HG03108 (cell line): ENCODE measurements at regions not wholly inside any gene's neighbourhood (a gene's known extent, or its start where the extent isn't known, plus 50 kb on each side); places are given as distances from the start of the nearest gene placed in this dataset.
"Not testable (repeated sequence)": the region's sequence is repeated elsewhere in the genome, so short reads cannot be mapped to it uniquely, and the experiment has no call there.

Experiments
- ATAC-seq: cut with Tn5 transposase; IDR thresholded peaks from one replicate; pipeline ENCODE4 v1.9.1; 2021; ENCODE audit warnings: moderate library complexity; ENCODE audit not compliant: unreplicated experiment

DNA sequence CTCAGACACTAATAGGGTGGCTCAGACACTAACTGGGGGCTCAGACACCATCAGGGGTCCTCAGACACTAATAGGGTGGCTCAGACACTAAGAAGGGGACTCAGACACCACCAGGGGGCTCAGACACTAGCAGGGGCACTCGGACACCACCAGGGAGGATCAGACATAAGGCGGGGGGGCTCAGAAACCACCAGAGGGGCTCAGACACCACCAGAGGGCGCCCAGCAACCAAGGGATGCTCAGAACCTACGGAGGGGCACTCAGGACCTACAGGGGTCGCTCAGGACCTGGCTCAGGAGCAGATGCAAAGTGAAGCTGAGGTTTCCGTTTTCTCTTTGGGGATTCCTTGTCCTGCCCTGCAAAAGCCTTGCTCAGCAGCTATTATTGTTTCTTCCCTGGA, 448.5 kb downstream of the TMEM121 start:
- no peak for ATAC-seq

- ATAC-seq, result no peak
Measured at GRCh38 chr14:105978618-105979295, 452.4 kb downstream of the TMEM121 start.

GRCh38 chr14:105979446-105979845, 453.1 kb downstream of the TMEM121 start:
- ATAC-seq, result no peak

DNA sequence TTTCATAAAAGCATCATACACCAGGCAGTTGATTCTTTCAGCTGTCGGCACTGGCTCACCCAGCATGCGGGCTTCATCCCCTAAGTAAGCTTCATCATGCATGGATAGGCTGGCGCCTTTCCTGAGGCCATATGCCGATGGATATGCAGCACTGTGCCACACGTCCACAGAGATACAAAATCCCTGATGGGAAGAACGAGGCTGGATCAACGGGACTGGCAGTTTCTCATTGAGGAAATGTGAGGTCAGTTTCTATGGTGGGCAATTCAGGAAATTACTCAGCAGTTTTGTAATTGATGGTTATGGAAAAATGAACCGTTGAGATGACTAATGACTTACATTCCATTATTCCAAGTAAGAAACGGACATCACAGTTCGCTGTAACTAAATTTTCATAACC, 453.8 kb downstream of the TMEM121 start:
- no peak for ATAC-seq

- not testable (repeated sequence) for ATAC-seq
Measured at GRCh38 chr14:105981517-105982302, 455.3 kb downstream of the TMEM121 start.

DNA sequence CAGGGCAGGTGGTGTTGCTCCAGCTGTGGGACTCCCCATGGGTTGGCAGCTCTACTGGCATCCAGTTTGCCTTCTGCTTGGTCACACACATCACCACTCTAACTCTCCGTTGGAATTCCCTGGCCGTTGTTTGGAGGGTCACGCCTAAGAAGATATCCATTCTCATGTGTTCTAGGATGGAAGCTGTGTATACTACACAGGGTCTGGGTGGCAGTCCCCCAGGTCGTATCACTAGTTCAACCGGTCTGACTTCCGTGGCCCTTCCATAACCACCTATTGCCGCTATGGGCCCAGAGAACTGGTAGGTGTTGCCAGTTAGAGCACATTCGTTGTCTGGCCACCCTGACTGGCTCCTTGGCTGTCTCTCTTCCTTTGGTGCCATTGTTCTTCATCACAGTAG, 456.3 kb downstream of the TMEM121 start:
- ATAC-seq, result no peak

GRCh38 chr14:105986894-105987284, 460.5 kb downstream of the TMEM121 start:
- ATAC-seq, result no peak

- no peak for ATAC-seq
Measured at GRCh38 chr14:105987563-105987962, 461.2 kb downstream of the TMEM121 start.

DNA sequence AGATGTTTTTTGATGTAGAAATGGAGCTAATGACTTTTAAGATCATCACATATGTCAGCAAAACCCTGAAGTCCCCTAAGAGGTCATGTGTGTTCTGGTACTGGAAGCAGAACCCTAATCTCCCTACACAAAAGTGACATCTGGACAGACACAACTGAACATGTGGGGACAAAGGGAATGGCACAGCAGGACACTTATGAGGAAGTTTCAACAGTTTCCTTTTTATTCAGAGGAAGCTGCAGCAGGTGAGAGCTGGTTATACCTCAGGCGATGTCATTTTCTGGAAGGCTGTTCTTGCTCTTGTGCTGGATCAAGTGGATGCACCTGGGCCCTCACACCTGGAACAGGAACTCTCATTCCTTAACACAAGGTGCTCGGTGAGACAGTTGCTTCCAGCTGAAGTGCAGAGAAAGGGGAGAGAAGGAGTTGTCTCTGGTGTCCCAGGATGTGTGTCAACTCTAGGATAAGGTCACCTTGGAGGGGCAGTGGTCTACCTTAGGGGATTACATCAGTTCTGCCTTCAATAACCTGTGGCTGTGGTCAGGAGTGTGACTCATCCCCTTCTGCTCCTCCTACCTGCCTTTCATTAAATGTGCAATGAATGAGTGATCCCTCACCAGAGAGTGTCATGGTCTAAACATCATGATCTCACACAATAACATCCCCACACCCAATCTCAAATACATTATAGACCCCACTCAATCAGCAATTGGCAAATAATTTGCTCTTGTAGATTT, 463.4 kb downstream of the TMEM121 start:
- no peak for ATAC-seq

DNA sequence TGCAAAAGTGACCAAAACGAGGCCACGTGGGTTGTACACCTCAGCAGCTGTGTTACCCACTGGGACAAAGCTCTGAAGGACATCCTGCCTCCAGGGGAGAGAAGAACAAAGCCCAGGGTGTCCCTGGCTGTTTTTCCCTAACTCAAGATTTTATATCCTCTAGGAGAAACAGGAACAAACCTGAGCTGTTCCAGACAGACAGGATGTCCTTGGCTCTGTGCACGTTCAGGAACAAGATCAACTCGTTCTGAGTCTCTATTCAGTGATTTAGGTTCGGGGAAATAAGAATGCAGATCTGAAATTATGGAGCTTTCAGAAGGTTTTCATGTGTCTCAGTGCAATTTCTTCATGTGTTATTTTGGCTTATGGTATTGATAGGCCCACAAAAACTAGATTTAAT, 465.3 kb downstream of the TMEM121 start:
- not testable (repeated sequence) for ATAC-seq

DNA sequence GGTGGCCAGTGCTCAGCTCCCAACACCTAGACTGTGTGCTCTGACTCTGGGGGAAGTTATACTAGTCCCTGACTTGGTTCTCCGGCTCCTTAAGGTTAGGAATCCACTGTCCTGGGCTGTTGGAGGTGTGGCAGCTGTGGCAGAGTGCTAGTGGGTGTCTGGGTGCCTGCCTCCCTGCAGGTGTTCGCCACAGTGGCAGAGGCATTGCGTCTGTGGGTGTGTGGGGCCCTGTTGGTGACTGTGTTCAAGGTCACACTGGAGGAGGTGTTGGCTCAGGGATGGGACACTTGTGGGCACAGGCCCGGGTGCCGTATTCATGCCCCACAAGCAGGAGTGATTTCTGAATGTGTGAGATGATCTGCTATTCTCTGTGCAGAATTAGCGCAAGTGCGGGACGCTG, 467.4 kb downstream of the TMEM121 start:
- ATAC-seq, result no peak

DNA sequence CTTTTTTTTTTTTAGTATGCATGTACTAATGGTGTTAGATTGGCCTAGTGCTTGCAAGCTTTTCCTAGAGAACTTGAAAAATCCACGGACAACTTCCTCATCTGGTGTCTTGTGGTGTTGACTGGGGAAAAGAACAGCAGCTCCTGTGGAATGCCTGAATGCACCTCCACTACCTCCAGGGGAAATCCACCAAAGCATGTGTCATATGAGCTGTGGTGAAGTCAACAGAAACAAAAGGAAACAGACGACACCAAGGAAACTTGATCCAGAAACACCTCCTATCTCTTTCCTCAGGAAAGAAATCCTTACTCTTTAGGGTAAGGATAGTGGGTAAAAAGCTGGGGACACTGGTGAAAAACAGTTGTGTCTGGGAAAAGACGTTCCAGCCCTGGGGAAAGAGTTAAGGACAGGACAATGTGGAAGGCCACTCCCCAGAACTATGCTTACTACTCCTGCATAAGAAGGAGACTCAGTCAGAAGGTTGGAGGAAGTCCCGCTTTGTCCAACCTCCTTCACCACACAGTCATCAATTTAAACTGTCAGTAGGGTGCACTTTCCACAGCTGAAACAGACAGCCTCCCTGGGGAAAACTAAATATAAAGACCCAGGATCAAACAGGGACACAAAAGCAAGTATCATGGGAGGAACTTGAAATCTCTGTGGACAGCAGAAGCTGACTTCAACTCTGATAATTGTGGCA, 468.8 kb downstream of the TMEM121 start:
- ATAC-seq, result not testable (repeated sequence)

DNA sequence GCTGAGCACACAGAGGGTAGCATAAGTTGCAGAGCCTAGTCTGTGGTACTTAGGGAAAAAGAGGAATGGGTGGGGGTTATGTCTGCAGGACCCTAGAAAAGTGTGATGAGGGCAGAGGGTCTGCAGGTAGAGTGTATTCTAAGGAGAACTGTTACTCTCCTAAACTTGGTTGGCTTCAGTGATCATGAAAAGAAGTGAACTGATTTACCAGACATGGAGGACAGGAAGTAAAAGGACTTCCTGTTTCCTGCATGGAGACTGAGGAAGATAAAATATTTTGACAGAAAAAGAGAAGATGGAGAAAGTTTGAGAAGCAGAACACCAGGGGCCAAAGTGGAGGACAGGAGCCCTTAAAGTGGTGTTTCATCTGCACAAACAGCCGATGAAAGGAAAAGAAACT, 472.2 kb downstream of the TMEM121 start:
- ATAC-seq, result not testable (repeated sequence)

GRCh38 chr14:105999361-106000028, 473.1 kb downstream of the TMEM121 start:
- ATAC-seq, result peak; percentile 51

GRCh38 chr14:106000029-106000511, 473.7 kb downstream of the TMEM121 start:
- peak; percentile 42 for ATAC-seq

GRCh38 chr14:106001277-106001676, 474.9 kb downstream of the TMEM121 start:
- ATAC-seq, result not testable (repeated sequence)

GRCh38 chr14:106003351-106003750, 477.0 kb downstream of the TMEM121 start:
- no peak for ATAC-seq

DNA sequence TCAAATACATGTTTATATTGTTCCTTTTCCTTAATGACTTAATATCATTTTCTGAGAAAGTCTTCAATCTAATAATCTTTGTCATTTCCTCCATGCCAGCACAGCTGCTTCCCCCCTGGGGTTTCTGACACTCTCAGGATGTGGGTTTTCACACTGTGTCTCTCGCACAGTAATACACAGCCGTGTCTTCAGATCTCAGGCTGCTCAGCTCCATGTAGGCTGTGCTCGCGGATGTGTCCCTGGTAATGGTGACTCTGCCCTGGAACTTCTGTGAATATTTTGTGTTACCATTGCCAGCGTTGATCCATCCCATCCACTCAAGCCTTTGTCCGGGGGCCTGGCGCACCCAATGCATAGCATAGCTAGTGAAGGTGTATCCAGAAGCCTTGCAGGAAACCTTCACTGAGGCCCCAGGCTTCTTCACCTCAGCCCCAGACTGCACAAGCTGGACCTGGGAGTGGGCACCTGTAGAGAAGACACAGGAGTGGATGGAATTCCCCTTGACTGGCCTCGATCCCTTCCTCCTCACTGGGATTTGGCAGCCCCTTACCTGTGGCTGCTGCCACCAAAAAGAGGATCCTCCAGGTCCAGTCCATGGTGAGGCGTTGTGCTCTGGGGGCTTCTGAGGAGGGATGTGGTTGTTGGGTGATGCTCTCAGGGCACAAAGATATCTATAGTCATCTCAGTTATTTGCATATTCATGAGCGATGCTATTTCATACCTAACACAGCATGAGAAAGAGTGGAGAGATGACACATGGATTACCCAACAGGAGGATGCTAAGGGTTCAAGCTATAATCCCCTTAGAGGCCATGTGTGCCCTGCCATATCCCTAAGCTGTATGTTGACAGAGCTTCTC, 478.8 kb downstream of the TMEM121 start:
- not testable (repeated sequence) for ATAC-seq

DNA sequence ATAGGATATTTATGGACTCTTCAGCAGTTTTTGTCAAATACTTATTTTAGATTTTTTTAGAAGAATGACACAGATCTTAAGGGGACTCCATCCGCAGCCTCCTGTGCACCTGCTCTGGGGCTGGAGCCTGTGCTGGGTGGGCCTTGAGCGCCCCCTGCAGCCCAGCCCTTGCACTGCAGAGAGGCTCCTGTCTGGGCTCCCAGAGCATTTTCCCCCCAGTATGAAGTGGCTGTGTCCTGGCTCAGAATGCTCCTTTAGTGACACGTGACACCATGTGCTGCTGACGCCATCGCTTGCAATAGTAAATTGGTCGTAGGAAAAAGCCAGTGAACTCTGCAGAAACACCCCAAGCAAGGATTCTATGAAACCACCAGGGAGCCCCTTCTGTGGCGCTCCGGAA, 479.7 kb downstream of the TMEM121 start:
- not testable (repeated sequence) for ATAC-seq
